ENCODE measurements at regions not wholly inside any gene's neighbourhood (a gene's known extent, or its start where the extent isn't known, plus 50 kb on each side); places are given as distances from the start of the nearest gene placed in this dataset.

DNA sequence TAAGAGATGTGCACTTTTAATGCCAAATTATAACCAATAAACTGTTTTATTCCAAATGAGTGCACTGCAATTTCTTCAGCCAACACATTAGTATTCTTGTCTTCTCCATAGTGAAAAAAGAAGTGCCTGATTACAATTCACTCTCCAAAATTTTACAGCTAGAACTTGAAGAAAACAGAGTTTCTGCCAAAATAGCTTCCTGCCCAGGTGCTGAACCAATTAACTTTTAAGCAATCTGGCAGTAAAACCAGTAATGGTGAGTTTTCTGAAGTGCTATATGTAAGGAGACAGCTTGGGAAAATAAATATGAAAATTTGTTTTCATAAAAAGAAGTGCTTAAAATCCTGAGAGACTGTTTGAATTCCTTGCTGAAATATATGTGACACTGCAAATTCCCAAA lies 266.0 kb upstream of the NT5E start:
- H2BK20ac ChIP-seq (ENCODE audit: low read depth, low read length, poor library complexity, severe bottlenecking): no peak overlapping the region
- H4K5ac ChIP-seq (ENCODE audit: insufficient read length, low read depth, low read length): no peak overlapping the region
- H4K20me1 ChIP-seq (ENCODE audit: control insufficient read depth, insufficient read depth, insufficient read length): no peaks in the 10 kb centered on the region
- no peak overlapping the region for H3K56ac ChIP-seq (ENCODE audit: insufficient read length, low read depth, low read length)
- no peaks in the 10 kb centered on the region for H3K79me1 ChIP-seq (ENCODE audit: insufficient read depth, low read depth, low read length, poor library complexity, severe bottlenecking)
- no peaks in the 10 kb centered on the region for H3K79me2 ChIP-seq (ENCODE audit: insufficient read depth, low read length)
- no peak overlapping the region for H3K4ac ChIP-seq (ENCODE audit: low read depth, low read length)
- H3K27me3 Mint-ChIP-seq (ENCODE audit: low read depth): no peaks in the 10 kb centered on the region
- no peaks in the 10 kb centered on the region for H3K9me3 ChIP-seq (ENCODE audit: control insufficient read depth, low read depth, low read length)
- H4K8ac ChIP-seq (replicated peaks; ENCODE audit: insufficient read length, low read depth, low read length): no peak overlapping the region
- H3K18ac ChIP-seq (ENCODE audit: insufficient read length, low read depth, low read length): no peak overlapping the region
- no peak overlapping the region for H3K4me2 ChIP-seq (ENCODE audit: insufficient read depth, insufficient read length, low read length)
- H2AK5ac ChIP-seq (ENCODE audit: insufficient read length, low read length): no peak overlapping the region
- H3K27me3 ChIP-seq (ENCODE audit: insufficient read depth, low read length): no peaks in the 10 kb centered on the region
- H3K9me3 Mint-ChIP-seq: peaks cover 2 to 3% of the 10 kb centered on the region in 2 experiments; a peak in 4 of 5 replicates
- peaks cover 0 to 8% (median 1%) of the 10 kb centered on the region in 3 experiments; a peak in 3 of 7 replicates for H3K36me3 Mint-ChIP-seq (ENCODE audit: insufficient read depth in 1 of 3, low read depth in 3 of 3)
- TF ChIP-seq, protein P1, sequence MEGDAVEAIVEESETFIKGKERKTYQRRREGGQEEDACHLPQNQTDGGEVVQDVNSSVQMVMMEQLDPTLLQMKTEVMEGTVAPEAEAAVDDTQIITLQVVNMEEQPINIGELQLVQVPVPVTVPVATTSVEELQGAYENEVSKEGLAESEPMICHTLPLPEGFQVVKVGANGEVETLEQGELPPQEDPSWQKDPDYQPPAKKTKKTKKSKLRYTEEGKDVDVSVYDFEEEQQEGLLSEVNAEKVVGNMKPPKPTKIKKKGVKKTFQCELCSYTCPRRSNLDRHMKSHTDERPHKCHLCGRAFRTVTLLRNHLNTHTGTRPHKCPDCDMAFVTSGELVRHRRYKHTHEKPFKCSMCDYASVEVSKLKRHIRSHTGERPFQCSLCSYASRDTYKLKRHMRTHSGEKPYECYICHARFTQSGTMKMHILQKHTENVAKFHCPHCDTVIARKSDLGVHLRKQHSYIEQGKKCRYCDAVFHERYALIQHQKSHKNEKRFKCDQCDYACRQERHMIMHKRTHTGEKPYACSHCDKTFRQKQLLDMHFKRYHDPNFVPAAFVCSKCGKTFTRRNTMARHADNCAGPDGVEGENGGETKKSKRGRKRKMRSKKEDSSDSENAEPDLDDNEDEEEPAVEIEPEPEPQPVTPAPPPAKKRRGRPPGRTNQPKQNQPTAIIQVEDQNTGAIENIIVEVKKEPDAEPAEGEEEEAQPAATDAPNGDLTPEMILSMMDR (conservative IDR thresholded peaks at IDR 0.05): no peak
- H3K4me1 ChIP-seq (ENCODE audit: insufficient read depth, low read length): no peaks in the 10 kb centered on the region
- no peak overlapping the region for H3K23ac ChIP-seq (ENCODE audit: insufficient read length, low read depth, low read length)
- no peak overlapping the region for H3K27ac Mint-ChIP-seq
- no peak overlapping the region for H2BK5ac ChIP-seq (ENCODE audit: insufficient read length, low read length)
- DNase-seq: no peak
- no peak overlapping the region for H3K4me3 Mint-ChIP-seq
- H2BK15ac ChIP-seq (ENCODE audit: low read depth, low read length): no peak overlapping the region
- H3K27ac ChIP-seq (ENCODE audit: insufficient read length, low read depth, low read length): no peak overlapping the region
- H3K9ac ChIP-seq (ENCODE audit: extremely low read depth, insufficient read length, low read length): no peak overlapping the region
- H4K91ac ChIP-seq (ENCODE audit: insufficient read length, low read depth, low read length): no peak overlapping the region
- H3T11ph ChIP-seq (ENCODE audit: low read length): no peak overlapping the region
- no peak overlapping the region for H2BK120ac ChIP-seq (ENCODE audit: low read depth, low read length, poor library complexity, severe bottlenecking)
- H3K23me2 ChIP-seq (ENCODE audit: insufficient read length, low read depth, low read length, poor library complexity, severe bottlenecking): no peaks in the 10 kb centered on the region
- no peak overlapping the region for H3K14ac ChIP-seq (ENCODE audit: insufficient read depth, low read length)
- H2BK12ac ChIP-seq (ENCODE audit: insufficient read length, low read depth, low read length): no peak overlapping the region
- H2AFZ ChIP-seq (ENCODE audit: low read length): no peak overlapping the region
- peaks cover 6 to 9% of the 10 kb centered on the region in 2 experiments for H3K4me1 Mint-ChIP-seq

All from H9 (cell line).